HepG2 (cell line): ENCODE measurements at regions not wholly inside any gene's neighbourhood (a gene's known extent, or its start where the extent isn't known, plus 50 kb on each side); places are given as distances from the start of the nearest gene placed in this dataset.

ENCODE experiments used
- ATAC-seq: fragments of 200-7000 bp; cut with Tn5 transposase; 3 replicates; pipeline ENCODE4 v1.9.1; 2020; ENCODE audit warnings: mild to moderate bottlenecking, moderate library complexity
- BruUV-seq: library from RNA; stranded (reverse); fragments of 400-500 nt; replicated peaks from 2 replicates; lab custom pipeline; 2021; lab: Mats Ljungman, UMichigan
- CTCF ChIA-PET: fragments of 300-600 bp; formaldehyde crosslinking; extraction: SDS; loops from one replicate; lab custom pipeline; 2021; ENCODE audit warnings: low total read pairs, inconsistent platforms, low intra/inter-chr PET ratio; lab: Yijun Ruan, JAX
- POLR2A ChIA-PET: fragments of 350-600 bp; sonication (Branson Sonifier 250); formaldehyde crosslinking; loops from one replicate; lab custom pipeline; 2020; ENCODE audit warnings: antibody characterized with exemption, inconsistent platforms; lab: Yijun Ruan, JAX
- DNase-seq: peaks from one replicate; pipeline ENCODE4 v3.0.0-alpha.2; 2015; ENCODE audit warnings: low spot score
- FAIRE-seq: peaks from 3 replicates; lab custom pipeline; 2011; peaks lifted over from hg19 to GRCh38; lab: Jason Lieb, UNC
- H2AFZ ChIP-seq: one replicate; pipeline ENCODE4 v1.6.1; 2011; ENCODE audit warnings: low read length, inconsistent platforms
- H3K27ac ChIP-seq: fragments of 300-600 bp; 3 replicates; pipeline ENCODE4 v1.8.0; 2011; ENCODE audit warnings: mixed run types, mild to moderate bottlenecking, mixed read lengths, low read length, inconsistent platforms; ENCODE audit not compliant: insufficient read depth; ENCODE audit errors: extremely low read length
- H3K27me3 ChIP-seq, 2 experiments: fragments of 200-600 bp in 1 of 2; 2 replicates in 1 of 2; 3 replicates in 1 of 2; pipeline versions ENCODE4 v1.6.0 to v1.8.0; 2011; ENCODE audit warnings: low read length in 2 of 2, mild to moderate bottlenecking in 2 of 2, moderate library complexity in 2 of 2, inconsistent platforms in 1 of 2; ENCODE audit not compliant: insufficient read depth in 2 of 2, control insufficient read depth in 1 of 2
- H3K36me3 ChIP-seq, 2 experiments: fragments of 200-600 bp in 1 of 2; replicated peaks in 1 of 2; 2 replicates in 1 of 2; 3 replicates in 1 of 2; pipeline versions ENCODE4 v1.5.1 to v1.8.0; 2011; ENCODE audit warnings: low read length in 2 of 2, inconsistent platforms in 1 of 2; ENCODE audit not compliant: insufficient read depth in 2 of 2, control insufficient read depth in 1 of 2
- H3K4me1 ChIP-seq: 2 replicates; pipeline ENCODE4 v1.5.1; 2012; ENCODE audit warnings: low read length, inconsistent platforms; ENCODE audit not compliant: insufficient read depth
- H3K4me2 ChIP-seq: 2 replicates; pipeline ENCODE4 v1.6.0; 2011; ENCODE audit warnings: low read depth, low read length, inconsistent platforms
- H3K4me3 ChIP-seq, 3 experiments: fragments of 200-600 bp in 1 of 3; sonication (generic), shearing (Covaris generic) in 1 of 3; replicated peaks in 1 of 3; 2 replicates each; pipeline ENCODE4 v1.5.1; 2011 to 2016; ENCODE audit warnings: low read length in 3 of 3, inconsistent platforms in 2 of 3, low read depth in 2 of 3, mild to moderate bottlenecking in 2 of 3, control low read depth in 1 of 3, mixed read lengths in 1 of 3; ENCODE audit not compliant: insufficient read depth in 1 of 3
- H3K79me2 ChIP-seq: one replicate; pipeline ENCODE4 v1.6.1; 2011; ENCODE audit warnings: low read length, inconsistent platforms; ENCODE audit not compliant: insufficient read depth
- H3K9ac ChIP-seq: 2 replicates; pipeline ENCODE4 v1.6.0; 2011; ENCODE audit warnings: mild to moderate bottlenecking, low read depth, low read length, inconsistent platforms; ENCODE audit not compliant: insufficient read depth
- H3K9me3 ChIP-seq: 2 replicates; pipeline ENCODE4 v1.5.1; 2012; ENCODE audit warnings: mild to moderate bottlenecking, low read length
- H4K20me1 ChIP-seq: 2 replicates; pipeline ENCODE4 v1.6.0; 2011; ENCODE audit warnings: inconsistent platforms, mild to moderate bottlenecking, low read length, moderate library complexity; ENCODE audit not compliant: insufficient read depth
- FOXO1 ChIP-seq: sonication (generic); formaldehyde crosslinking; IDR thresholded peaks from 2 replicates; pipeline ENCODE4 v1.4.0; 2020; ENCODE audit warnings: missing genetic modification reagents
- HDAC2 ChIP-seq: sonication (generic); formaldehyde crosslinking; IDR thresholded peaks from 2 replicates; pipeline ENCODE4 v1.4.0; 2020; ENCODE audit warnings: missing genetic modification reagents
- HHEX ChIP-seq: IDR thresholded peaks from 2 replicates; pipeline ENCODE4 v1.6.1; 2016; ENCODE audit warnings: control low read depth
- NFIB ChIP-seq: sonication (generic); formaldehyde crosslinking; IDR thresholded peaks from 2 replicates; pipeline ENCODE4 v1.9.0; 2021; ENCODE audit warnings: missing genetic modification reagents, mild to moderate bottlenecking, borderline replicate concordance
- PRMT3 ChIP-seq: sonication (generic); formaldehyde crosslinking; IDR thresholded peaks from 2 replicates; pipeline ENCODE4 v1.8.1; 2022; ENCODE audit warnings: low read depth, mild to moderate bottlenecking, moderate library complexity, missing genetic modification reagents, borderline replicate concordance
- SOX6 ChIP-seq, 2 experiments: fragments of 450-650 bp in 1 of 2; sonication (generic) in 1 of 2; formaldehyde crosslinking in 1 of 2; IDR thresholded peaks; 2 replicates each; pipeline versions ENCODE4 v1.4.0 to v1.6.1; 2017 to 2020; ENCODE audit warnings: antibody characterized with exemption in 1 of 2, mild to moderate bottlenecking in 1 of 2, missing genetic modification reagents in 1 of 2
- TMF1 ChIP-seq: sonication (generic); formaldehyde crosslinking; IDR thresholded peaks from 2 replicates; pipeline ENCODE4 v1.8.1; 2022; ENCODE audit warnings: low read depth, missing genetic modification reagents
- ZFP82 ChIP-seq: sonication (generic); formaldehyde crosslinking; IDR thresholded peaks from 2 replicates; pipeline ENCODE4 v1.5.1; 2020; ENCODE audit warnings: mild to moderate bottlenecking, missing genetic modification reagents, borderline replicate concordance
- ZNF547 ChIP-seq: sonication (generic); formaldehyde crosslinking; IDR thresholded peaks from 2 replicates; pipeline ENCODE4 v1.5.1; 2020; ENCODE audit warnings: mild to moderate bottlenecking, missing genetic modification reagents
- ZNF83 ChIP-seq: sonication (generic); formaldehyde crosslinking; IDR thresholded peaks from 2 replicates; pipeline ENCODE4 v1.4.0; 2020; ENCODE audit warnings: missing genetic modification reagents, mild to moderate bottlenecking, borderline replicate concordance
- WGBS: methylation state at CpG from one replicate; pipeline ENCODE4 v1.1.6; 2017; ENCODE audit warnings: low lambda C conversion rate; 5-methylcytosine and 5-hydroxymethylcytosine counted together
- in situ Hi-C: cut with HindIII; loops from 2 replicates; pipeline ENCODE4 v1.10.0; 2017; ENCODE audit warnings: low pct_unique_long_range_greater_than_20kb; ENCODE audit not compliant: extremely low pct_ligation_motif_present
- intact Hi-C: fragments of 100-400 bp; cut with micrococcal nuclease; formaldehyde crosslinking; loops from one replicate; pipeline ENCODE4 v1.10.0; 2022; ENCODE audit not compliant: unreplicated experiment
- TF ChIP-seq, protein P1 (sequence below): IDR thresholded peaks from 2 replicates; pipeline ENCODE4 v1.6.1; 2016; ENCODE audit warnings: mild to moderate bottlenecking
- TF ChIP-seq, protein P2 (sequence below): sonication (generic); formaldehyde crosslinking; IDR thresholded peaks from 2 replicates; pipeline ENCODE4 v1.8.0; 2022; ENCODE audit warnings: mild to moderate bottlenecking, missing genetic modification reagents
- TF ChIP-seq, protein P3 (sequence below): IDR thresholded peaks from 2 replicates; pipeline ENCODE4 v1.6.1; 2016; ENCODE audit warnings: mild to moderate bottlenecking, missing biosample characterization, missing genetic modification reagents
- TF ChIP-seq, protein P4 (sequence below): sonication (generic); formaldehyde crosslinking; IDR thresholded peaks from 2 replicates; pipeline ENCODE4 v1.9.0; 2021; ENCODE audit warnings: missing genetic modification reagents, borderline replicate concordance
- TF ChIP-seq, protein P5 (sequence below): sonication (generic); formaldehyde crosslinking; IDR thresholded peaks from 2 replicates; pipeline ENCODE4 v1.4.0; 2020; ENCODE audit warnings: missing genetic modification reagents

DNA sequence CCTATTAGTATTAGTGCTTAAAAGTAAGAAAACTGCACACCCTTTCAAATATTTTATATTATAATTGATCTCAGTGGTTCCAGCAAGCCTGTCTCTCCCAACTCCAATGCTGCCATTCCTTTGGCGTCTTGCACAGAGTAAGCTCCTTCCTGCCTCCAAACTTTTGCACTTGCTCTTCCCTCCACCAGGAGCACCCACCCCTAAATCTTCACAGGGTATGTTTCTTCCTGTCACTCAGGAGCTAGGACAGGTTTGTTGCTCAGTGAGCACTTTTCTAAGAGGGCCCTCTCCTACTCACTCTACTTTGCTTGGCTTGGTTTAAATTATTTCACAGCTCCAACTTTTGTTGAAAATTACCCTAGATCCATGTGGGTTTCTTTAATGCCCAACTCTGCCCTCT is 189.1 kb upstream of the ADRA1B start:
- Histone ChIP-seq H3K79me2 (no peaks in the 10 kb centered on the region), H3K36me3 (no peaks in the 10 kb centered on the region), H3K27me3 (no peaks in the 10 kb centered on the region), H3K9me3 (no peaks in the 10 kb centered on the region), H3K27ac (no peak overlapping the region), H3K4me1 (no peaks in the 10 kb centered on the region), H2AFZ (no peak overlapping the region), H3K4me2 (no peak overlapping the region), H3K9ac (no peak overlapping the region), H4K20me1 (no peaks in the 10 kb centered on the region), H3K4me3 (no peak overlapping the region)
- TF ChIP-seq, protein P1, sequence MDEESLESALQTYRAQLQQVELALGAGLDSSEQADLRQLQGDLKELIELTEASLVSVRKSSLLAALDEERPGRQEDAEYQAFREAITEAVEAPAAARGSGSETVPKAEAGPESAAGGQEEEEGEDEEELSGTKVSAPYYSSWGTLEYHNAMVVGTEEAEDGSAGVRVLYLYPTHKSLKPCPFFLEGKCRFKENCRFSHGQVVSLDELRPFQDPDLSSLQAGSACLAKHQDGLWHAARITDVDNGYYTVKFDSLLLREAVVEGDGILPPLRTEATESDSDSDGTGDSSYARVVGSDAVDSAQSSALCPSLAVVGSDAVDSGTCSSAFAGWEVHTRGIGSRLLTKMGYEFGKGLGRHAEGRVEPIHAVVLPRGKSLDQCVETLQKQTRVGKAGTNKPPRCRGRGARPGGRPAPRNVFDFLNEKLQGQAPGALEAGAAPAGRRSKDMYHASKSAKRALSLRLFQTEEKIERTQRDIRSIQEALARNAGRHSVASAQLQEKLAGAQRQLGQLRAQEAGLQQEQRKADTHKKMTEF (CRISPR knock-in tag), result no peak
- TF ChIP-seq ZNF83 (CRISPR knock-in tag) (no peak), TMF1 (CRISPR knock-in tag) (no peak), FOXO1 (CRISPR knock-in tag) (no peak), PRMT3 (CRISPR knock-in tag) (no peak), HHEX (CRISPR knock-in tag) (no peak), SOX6 (IDR thresholded peaks at IDR 0.05) (no peak), SOX6 (CRISPR knock-in tag; IDR thresholded peaks at IDR 0.05) (no peak), NFIB (CRISPR knock-in tag) (no peak), ZFP82 (CRISPR knock-in tag) (no peak), ZNF547 (no peak), HDAC2 (CRISPR knock-in tag) (no peak)
- TF ChIP-seq, protein P2, sequence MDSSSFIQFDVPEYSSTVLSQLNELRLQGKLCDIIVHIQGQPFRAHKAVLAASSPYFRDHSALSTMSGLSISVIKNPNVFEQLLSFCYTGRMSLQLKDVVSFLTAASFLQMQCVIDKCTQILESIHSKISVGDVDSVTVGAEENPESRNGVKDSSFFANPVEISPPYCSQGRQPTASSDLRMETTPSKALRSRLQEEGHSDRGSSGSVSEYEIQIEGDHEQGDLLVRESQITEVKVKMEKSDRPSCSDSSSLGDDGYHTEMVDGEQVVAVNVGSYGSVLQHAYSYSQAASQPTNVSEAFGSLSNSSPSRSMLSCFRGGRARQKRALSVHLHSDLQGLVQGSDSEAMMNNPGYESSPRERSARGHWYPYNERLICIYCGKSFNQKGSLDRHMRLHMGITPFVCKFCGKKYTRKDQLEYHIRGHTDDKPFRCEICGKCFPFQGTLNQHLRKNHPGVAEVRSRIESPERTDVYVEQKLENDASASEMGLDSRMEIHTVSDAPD, result no peak
- TF ChIP-seq, protein P3, sequence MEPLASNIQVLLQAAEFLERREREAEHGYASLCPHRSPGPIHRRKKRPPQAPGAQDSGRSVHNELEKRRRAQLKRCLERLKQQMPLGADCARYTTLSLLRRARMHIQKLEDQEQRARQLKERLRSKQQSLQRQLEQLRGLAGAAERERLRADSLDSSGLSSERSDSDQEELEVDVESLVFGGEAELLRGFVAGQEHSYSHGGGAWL, result no peak
- TF ChIP-seq, protein P4, sequence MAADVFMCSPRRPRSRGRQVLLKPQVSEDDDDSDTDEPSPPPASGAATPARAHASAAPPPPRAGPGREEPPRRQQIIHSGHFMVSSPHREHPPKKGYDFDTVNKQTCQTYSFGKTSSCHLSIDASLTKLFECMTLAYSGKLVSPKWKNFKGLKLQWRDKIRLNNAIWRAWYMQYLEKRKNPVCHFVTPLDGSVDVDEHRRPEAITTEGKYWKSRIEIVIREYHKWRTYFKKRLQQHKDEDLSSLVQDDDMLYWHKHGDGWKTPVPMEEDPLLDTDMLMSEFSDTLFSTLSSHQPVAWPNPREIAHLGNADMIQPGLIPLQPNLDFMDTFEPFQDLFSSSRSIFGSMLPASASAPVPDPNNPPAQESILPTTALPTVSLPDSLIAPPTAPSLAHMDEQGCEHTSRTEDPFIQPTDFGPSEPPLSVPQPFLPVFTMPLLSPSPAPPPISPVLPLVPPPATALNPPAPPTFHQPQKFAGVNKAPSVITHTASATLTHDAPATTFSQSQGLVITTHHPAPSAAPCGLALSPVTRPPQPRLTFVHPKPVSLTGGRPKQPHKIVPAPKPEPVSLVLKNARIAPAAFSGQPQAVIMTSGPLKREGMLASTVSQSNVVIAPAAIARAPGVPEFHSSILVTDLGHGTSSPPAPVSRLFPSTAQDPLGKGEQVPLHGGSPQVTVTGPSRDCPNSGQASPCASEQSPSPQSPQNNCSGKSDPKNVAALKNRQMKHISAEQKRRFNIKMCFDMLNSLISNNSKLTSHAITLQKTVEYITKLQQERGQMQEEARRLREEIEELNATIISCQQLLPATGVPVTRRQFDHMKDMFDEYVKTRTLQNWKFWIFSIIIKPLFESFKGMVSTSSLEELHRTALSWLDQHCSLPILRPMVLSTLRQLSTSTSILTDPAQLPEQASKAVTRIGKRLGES (CRISPR knock-in tag), result no peak
- TF ChIP-seq, protein P5, sequence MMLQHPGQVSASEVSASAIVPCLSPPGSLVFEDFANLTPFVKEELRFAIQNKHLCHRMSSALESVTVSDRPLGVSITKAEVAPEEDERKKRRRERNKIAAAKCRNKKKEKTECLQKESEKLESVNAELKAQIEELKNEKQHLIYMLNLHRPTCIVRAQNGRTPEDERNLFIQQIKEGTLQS, result no peak
- BruUV-seq, result no TSS peak
- no peak for DNase-seq
- ChIA-PET CTCF (no interaction called here), POLR2A (no interaction called here)
- in situ Hi-C loops (no loop called here), intact Hi-C loops (no loop called here)
- 0% methylated on average over 1 of the region's 1 CpG for WGBS
- no peak for FAIRE-seq
- no peak for ATAC-seq
